Medulla oblongata (tissue), 1 donor: ENCODE measurements at regions not wholly inside any gene's neighbourhood (a gene's known extent, or its start where the extent isn't known, plus 50 kb on each side); places are given as distances from the start of the nearest gene placed in this dataset.

Experiments used
- DNase-seq: peaks from one replicate; pipeline ENCODE4 v3.0.0-alpha.2; 2015; ENCODE audit errors: extremely low spot score

GRCh38 chrX:97766501-97767095 lies 882.9 kb downstream of the RPA4 start:
- DNase-seq, result no peak

GRCh38 chrX:97787311-97787710 lies 903.6 kb downstream of the RPA4 start:
- no peak for DNase-seq

- no peak for DNase-seq
Observed at GRCh38 chrX:97787849-97788248, 904.1 kb downstream of the RPA4 start.

- no peak for DNase-seq
Observed at GRCh38 chrX:97790850-97791249, 907.1 kb downstream of the RPA4 start.

- no peak for DNase-seq
Observed at GRCh38 chrX:97797076-97797475, 913.4 kb downstream of the RPA4 start.

GRCh38 chrX:97806238-97806637 lies 922.5 kb downstream of the RPA4 start:
- no peak for DNase-seq

- DNase-seq, result no peak
Observed at GRCh38 chrX:97806946-97807345, 923.2 kb downstream of the RPA4 start.

- no peak for DNase-seq
Observed at GRCh38 chrX:97820170-97820569, 936.5 kb downstream of the RPA4 start.

- DNase-seq, result no peak
Observed at GRCh38 chrX:97828471-97828870, 944.8 kb downstream of the RPA4 start.

- no peak for DNase-seq
Observed at GRCh38 chrX:97835969-97836368, 952.3 kb downstream of the RPA4 start.

GRCh38 chrX:97841544-97842179 lies 958.0 kb downstream of the RPA4 start:
- DNase-seq, result no peak

- DNase-seq, result no peak
Observed at GRCh38 chrX:97842468-97843199, 958.9 kb downstream of the RPA4 start.

GRCh38 chrX:97843200-97843811 lies 959.6 kb downstream of the RPA4 start:
- no peak for DNase-seq

GRCh38 chrX:97844161-97844560 lies 960.5 kb downstream of the RPA4 start:
- no peak for DNase-seq

GRCh38 chrX:97844943-97845342 lies 961.2 kb downstream of the RPA4 start:
- DNase-seq, result no peak

- DNase-seq, result no peak
Observed at GRCh38 chrX:97845451-97845850, 961.7 kb downstream of the RPA4 start.

- DNase-seq, result no peak
Observed at GRCh38 chrX:97846228-97846627, 962.5 kb downstream of the RPA4 start.

GRCh38 chrX:97846718-97847237 lies 963.1 kb downstream of the RPA4 start:
- no peak for DNase-seq

GRCh38 chrX:97847885-97848679 lies 964.4 kb downstream of the RPA4 start:
- DNase-seq, result no peak

GRCh38 chrX:97849951-97850350 lies 966.2 kb downstream of the RPA4 start:
- DNase-seq, result no peak

- no peak for DNase-seq
Observed at GRCh38 chrX:97850911-97851310, 967.2 kb downstream of the RPA4 start.

- DNase-seq, result peak; percentile 53
Observed at GRCh38 chrX:97854086-97854485, 970.4 kb downstream of the RPA4 start.
